ENCODE measurements at regions not wholly inside any gene's neighbourhood (a gene's known extent, or its start where the extent isn't known, plus 50 kb on each side); places are given as distances from the start of the nearest gene placed in this dataset.
"Not testable (repeated sequence)": the region's sequence is repeated elsewhere in the genome, so short reads cannot be mapped to it uniquely, and the experiment has no call there.

DNA sequence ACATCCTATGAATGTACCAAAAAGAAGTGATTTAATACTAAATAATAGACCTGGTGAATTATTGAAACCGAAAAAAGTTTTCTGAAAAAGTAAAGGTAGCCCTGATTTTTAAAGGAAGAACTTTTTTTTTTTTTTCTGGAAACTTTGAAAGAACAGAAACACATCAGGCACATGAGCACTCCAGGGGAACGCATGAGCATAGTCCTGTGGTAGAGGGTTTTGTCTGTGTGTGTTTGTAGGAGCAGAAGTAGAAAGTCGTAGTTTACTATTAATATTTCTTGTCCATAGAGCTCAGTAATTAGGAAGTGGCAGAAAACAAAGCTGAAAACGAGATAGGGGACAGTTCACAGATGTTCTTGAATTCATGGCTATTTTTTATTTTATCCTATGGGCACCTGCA, 1175.9 kb upstream of the B3GALT2 start:
- no peak overlapping the region for H3K4me2 ChIP-seq (ENCODE audit: insufficient read depth, low read length)
- TF ChIP-seq CTCF (IDR thresholded peaks at IDR 0.05; ENCODE audit: extremely low read depth, low read depth, low read length) = no peak

DNA sequence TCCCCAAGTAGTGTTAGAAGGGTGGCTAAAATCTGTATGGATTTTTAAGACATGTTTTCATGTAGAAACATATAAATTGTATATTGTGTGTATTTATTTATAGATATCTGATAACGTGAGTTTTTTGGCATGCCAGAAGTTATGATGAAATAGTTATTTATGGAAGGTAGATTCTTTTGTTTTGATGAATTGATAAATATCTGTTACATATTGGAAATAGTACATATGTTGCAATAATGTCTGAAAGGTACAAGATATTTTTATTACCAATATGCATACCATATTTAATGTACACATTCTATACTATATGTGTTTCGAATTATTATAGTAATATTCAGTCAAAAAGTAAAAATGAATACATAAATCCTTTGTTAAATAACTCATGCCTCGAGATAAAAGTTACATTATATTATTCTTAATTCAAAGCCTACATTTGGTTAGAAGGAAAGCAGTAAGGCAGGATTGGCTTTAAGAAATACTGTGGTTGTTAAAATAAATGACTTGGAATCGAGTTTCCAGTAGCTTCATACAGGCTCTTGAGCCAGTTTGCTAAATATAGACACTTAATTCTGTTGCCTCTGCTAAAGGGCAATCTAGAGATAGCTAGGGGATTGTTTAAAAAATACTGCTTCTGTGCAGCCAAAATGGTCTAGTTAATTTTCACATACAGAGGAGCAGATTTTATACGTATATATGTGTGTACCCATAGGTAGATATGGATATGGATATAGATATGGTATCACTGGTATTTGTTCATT, 1175.1 kb upstream of the B3GALT2 start:
- H3K79me2 ChIP-seq (ENCODE audit: insufficient read depth, low read length) = no peaks in the 10 kb centered on the region
- no peaks in the 10 kb centered on the region for H3K9me3 ChIP-seq (ENCODE audit: low read depth, low read length)
- no peaks in the 10 kb centered on the region for H3K36me3 ChIP-seq (ENCODE audit: insufficient read depth, low read length)
- H3K4me2 ChIP-seq (ENCODE audit: insufficient read depth, low read length) = no peak overlapping the region
- H3K4me1 ChIP-seq (ENCODE audit: insufficient read depth, low read length) = no peaks in the 10 kb centered on the region
- no peak overlapping the region for H3K4me3 ChIP-seq (ENCODE audit: insufficient read depth, low read length)
- TF ChIP-seq CTCF (IDR thresholded peaks at IDR 0.05; ENCODE audit: extremely low read depth, low read depth, low read length) = no peak
- H3K27ac ChIP-seq (ENCODE audit: low read depth, low read length) = no peak overlapping the region
- H4K20me1 ChIP-seq (ENCODE audit: insufficient read depth, low read length) = no peaks in the 10 kb centered on the region
- H2AFZ ChIP-seq (ENCODE audit: low read length) = no peak overlapping the region
- H3K27me3 ChIP-seq (ENCODE audit: insufficient read depth, low read length) = no peaks in the 10 kb centered on the region
- no peak for DNase-seq (ENCODE audit: insufficient read length, low spot score, missing footprints)

More for the DNA sequence above, 1175.9 kb upstream of the B3GALT2 start:
- no peak overlapping the region for H2AFZ ChIP-seq (ENCODE audit: low read length)
- no peaks in the 10 kb centered on the region for H4K20me1 ChIP-seq (ENCODE audit: insufficient read depth, low read length)
- H3K4me3 ChIP-seq (ENCODE audit: insufficient read depth, low read length) = no peak overlapping the region
- H3K27me3 ChIP-seq (ENCODE audit: insufficient read depth, low read length) = no peaks in the 10 kb centered on the region
- no peaks in the 10 kb centered on the region for H3K4me1 ChIP-seq (ENCODE audit: insufficient read depth, low read length)
- H3K36me3 ChIP-seq (ENCODE audit: insufficient read depth, low read length) = no peaks in the 10 kb centered on the region
- H3K9me3 ChIP-seq (ENCODE audit: low read depth, low read length) = no peaks in the 10 kb centered on the region
- no peak overlapping the region for H3K27ac ChIP-seq (ENCODE audit: low read depth, low read length)
- no peak for DNase-seq (ENCODE audit: insufficient read length, low spot score, missing footprints)
- no peaks in the 10 kb centered on the region for H3K79me2 ChIP-seq (ENCODE audit: insufficient read depth, low read length)

DNA sequence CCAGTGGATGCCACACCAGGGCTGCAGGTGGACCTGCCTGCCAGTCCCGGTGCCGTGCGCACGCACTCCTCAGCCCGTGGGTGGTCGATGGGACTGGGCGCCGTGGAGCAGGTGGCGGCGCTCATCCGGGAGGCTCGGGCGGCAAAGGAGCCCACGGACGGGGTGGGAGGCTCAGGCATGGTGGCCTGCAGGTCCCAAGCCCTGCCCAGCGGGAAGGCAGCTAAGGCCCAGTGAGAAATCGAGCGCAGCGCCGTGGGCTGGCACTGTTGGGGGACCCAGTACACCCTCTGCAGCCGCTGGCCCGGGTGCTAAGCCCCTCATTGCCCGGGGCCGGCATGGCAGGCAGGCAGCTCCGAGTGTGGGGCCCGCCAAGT, 1171.8 kb upstream of the B3GALT2 start:
- Histone ChIP-seq H3K4me2 (ENCODE audit: insufficient read depth, low read length) (no peak overlapping the region), H3K36me3 (ENCODE audit: insufficient read depth, low read length) (no peaks in the 10 kb centered on the region), H4K20me1 (ENCODE audit: insufficient read depth, low read length) (no peaks in the 10 kb centered on the region), H3K27me3 (ENCODE audit: insufficient read depth, low read length) (no peaks in the 10 kb centered on the region), H3K9me3 (ENCODE audit: low read depth, low read length) (peaks cover 4% of the 10 kb centered on the region), H3K79me2 (ENCODE audit: insufficient read depth, low read length) (no peaks in the 10 kb centered on the region), H2AFZ (ENCODE audit: low read length) (no peak overlapping the region), H3K27ac (ENCODE audit: low read depth, low read length) (no peak overlapping the region), H3K4me1 (ENCODE audit: insufficient read depth, low read length) (no peaks in the 10 kb centered on the region), H3K4me3 (ENCODE audit: insufficient read depth, low read length) (no peak overlapping the region)
- DNase-seq (ENCODE audit: insufficient read length, low spot score, missing footprints) = no peak
- TF ChIP-seq CTCF (IDR thresholded peaks at IDR 0.05; ENCODE audit: extremely low read depth, low read depth, low read length) = no peak

DNA sequence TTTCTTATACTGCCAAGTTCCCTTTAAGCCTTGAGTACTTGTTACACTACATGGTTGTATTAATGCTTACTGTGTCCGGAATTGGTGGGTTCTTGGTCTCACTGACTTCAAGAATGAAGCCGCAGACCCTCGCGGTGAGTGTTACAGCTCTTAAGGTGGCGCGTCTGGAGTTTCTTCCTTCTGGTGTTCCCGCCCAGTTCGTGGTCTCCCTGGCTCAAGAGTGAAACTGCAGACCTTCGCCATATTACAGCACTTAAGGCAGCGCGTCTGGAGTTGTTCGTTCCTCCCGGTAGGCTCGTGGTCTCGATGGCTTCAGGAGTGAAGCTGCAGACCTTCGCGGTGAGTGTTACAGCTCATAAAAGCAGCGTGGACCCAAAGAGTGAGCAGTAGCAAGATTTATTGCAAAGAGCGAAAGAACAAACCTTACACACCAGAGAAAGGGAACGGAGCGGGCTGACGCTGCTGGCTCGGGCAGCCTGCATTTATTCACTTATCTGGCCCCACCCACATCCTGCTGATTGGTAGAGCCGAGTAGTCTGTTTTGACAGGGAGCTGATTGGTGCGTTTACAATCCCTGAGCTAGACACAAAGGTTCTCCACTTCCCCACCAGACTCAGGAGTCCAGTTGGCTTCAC, 1171.3 kb upstream of the B3GALT2 start:
- not testable (repeated sequence) for H3K4me1 ChIP-seq (ENCODE audit: insufficient read depth, low read length); H3K27ac ChIP-seq (ENCODE audit: low read depth, low read length); H3K27me3 ChIP-seq (ENCODE audit: insufficient read depth, low read length); H2AFZ ChIP-seq (ENCODE audit: low read length); H3K4me3 ChIP-seq (ENCODE audit: insufficient read depth, low read length); H3K4me2 ChIP-seq (ENCODE audit: insufficient read depth, low read length); H3K36me3 ChIP-seq (ENCODE audit: insufficient read depth, low read length); H4K20me1 ChIP-seq (ENCODE audit: insufficient read depth, low read length); DNase-seq (ENCODE audit: insufficient read length, low spot score, missing footprints); H3K79me2 ChIP-seq (ENCODE audit: insufficient read depth, low read length); H3K9me3 ChIP-seq (ENCODE audit: low read depth, low read length)

Data from osteoblast (primary cell).